ENCODE measurements at regions not wholly inside any gene's neighbourhood (a gene's known extent, or its start where the extent isn't known, plus 50 kb on each side); places are given as distances from the start of the nearest gene placed in this dataset.
"Not testable (repeated sequence)": the region's sequence is repeated elsewhere in the genome, so short reads cannot be mapped to it uniquely, and the experiment has no call there.

DNA sequence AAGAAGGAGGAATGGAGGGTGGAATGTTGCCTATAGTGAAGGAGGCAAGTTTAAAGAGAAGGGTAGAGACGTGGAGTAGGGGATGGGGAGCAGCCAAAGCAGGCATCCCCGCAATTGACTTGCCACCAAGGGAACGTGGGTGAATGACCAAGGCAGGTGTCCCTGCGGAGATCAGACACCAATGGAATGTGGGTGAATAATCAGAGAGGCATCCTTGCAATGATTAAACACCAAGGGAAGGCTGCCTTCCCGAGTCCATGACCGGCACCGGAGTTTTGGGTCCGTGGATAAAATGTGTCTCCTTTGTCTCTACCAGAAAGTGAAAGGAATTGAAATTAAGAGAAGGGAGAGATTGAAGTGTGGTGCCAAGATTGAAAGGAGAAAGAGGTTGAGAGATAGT lies 61.9 kb upstream of the APP start:
- H3K9ac ChIP-seq; H3K4me1 ChIP-seq (ENCODE audit: control insufficient read depth in 1 of 2, insufficient read depth in 2 of 2, low read depth in 1 of 2, low read length in 1 of 2); H3K27ac ChIP-seq (ENCODE audit: low read depth in 2 of 2, low read length in 1 of 2); H3K27me3 ChIP-seq (ENCODE audit: insufficient read depth); H3K9me3 ChIP-seq; DNase-seq; H3K4me2 ChIP-seq; CTCF ChIA-PET; H3K79me2 ChIP-seq (ENCODE audit: insufficient read depth); H4K20me1 ChIP-seq (ENCODE audit: insufficient read depth); H3F3A ChIP-seq (replicated peaks; ENCODE audit: insufficient read depth); H2AFZ ChIP-seq (ENCODE audit: low read depth); POLR2A ChIA-PET; H3K9me2 ChIP-seq; H3K4me3 ChIP-seq (ENCODE audit: low read depth in 2 of 2, low read length in 1 of 2); H3K36me3 ChIP-seq (replicated peaks in 1 of 2; ENCODE audit: control insufficient read depth in 1 of 2, insufficient read depth in 2 of 2, low read length in 1 of 2): not testable (repeated sequence)
- WGBS (ENCODE audit: low lambda C conversion rate), result 46% methylated on average over 8 of the region's 8 CpGs

DNA sequence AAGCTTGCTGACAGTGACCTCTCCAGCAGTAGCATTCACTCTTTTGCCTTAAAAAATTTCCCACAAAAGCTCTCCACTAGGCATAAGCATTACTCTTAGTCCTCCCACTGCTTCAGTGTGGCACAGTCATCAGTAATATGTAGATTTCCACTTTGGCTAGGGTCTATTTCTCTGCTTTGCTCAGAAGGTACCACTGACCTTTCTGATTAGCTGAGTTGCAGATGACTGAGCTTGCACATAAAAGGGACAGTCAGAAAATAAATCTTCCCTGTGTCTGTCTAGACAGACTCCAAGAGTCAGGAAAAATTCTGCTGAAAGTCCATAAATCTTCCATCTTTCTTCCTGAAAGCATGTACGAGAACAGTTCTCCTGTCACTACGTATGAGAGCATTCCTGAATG lies 56.6 kb upstream of the APP start:
- Histone ChIP-seq H3K27ac (ENCODE audit: low read depth in 2 of 2, low read length in 1 of 2) (no peak overlapping the region), H3K9me2 (no peaks in the 10 kb centered on the region), H3F3A (replicated peaks; ENCODE audit: insufficient read depth) (no peaks in the 10 kb centered on the region), H3K9ac (no peak overlapping the region), H3K4me1 (ENCODE audit: control insufficient read depth in 1 of 2, insufficient read depth in 2 of 2, low read depth in 1 of 2, low read length in 1 of 2) (no peaks in the 10 kb centered on the region), H2AFZ (ENCODE audit: low read depth) (no peak overlapping the region), H3K27me3 (ENCODE audit: insufficient read depth) (no peaks in the 10 kb centered on the region), H3K4me2 (no peak overlapping the region), H3K4me3 (ENCODE audit: low read depth in 2 of 2, low read length in 1 of 2) (no peak overlapping the region), H3K79me2 (ENCODE audit: insufficient read depth) (no peaks in the 10 kb centered on the region), H3K36me3 (replicated peaks in 1 of 2; ENCODE audit: control insufficient read depth in 1 of 2, insufficient read depth in 2 of 2, low read length in 1 of 2) (no peaks in the 10 kb centered on the region), H3K9me3 (no peaks in the 10 kb centered on the region), H4K20me1 (ENCODE audit: insufficient read depth) (no peaks in the 10 kb centered on the region)
- ChIA-PET CTCF (no interaction called here), POLR2A (no interaction called here)
- TF ChIP-seq NRF1 (IDR thresholded peaks at IDR 0.05; ENCODE audit: low read depth, low read length), result no peak
- no peak for TF ChIP-seq GABPA (IDR thresholded peaks at IDR 0.05; ENCODE audit: low read depth)
- TF ChIP-seq GATA2 (CRISPR knock-in tag; IDR thresholded peaks at IDR 0.05), result no peak
- TF ChIP-seq, protein P1, sequence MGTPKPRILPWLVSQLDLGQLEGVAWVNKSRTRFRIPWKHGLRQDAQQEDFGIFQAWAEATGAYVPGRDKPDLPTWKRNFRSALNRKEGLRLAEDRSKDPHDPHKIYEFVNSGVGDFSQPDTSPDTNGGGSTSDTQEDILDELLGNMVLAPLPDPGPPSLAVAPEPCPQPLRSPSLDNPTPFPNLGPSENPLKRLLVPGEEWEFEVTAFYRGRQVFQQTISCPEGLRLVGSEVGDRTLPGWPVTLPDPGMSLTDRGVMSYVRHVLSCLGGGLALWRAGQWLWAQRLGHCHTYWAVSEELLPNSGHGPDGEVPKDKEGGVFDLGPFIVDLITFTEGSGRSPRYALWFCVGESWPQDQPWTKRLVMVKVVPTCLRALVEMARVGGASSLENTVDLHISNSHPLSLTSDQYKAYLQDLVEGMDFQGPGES (IDR thresholded peaks at IDR 0.05; ENCODE audit: low read depth, low read length), result no peak
- TF ChIP-seq MXI1 (IDR thresholded peaks at IDR 0.05; ENCODE audit: low read depth, low read length), result no peak
- TF ChIP-seq RCOR1 (IDR thresholded peaks at IDR 0.05; ENCODE audit: low read length), result no peak
- TF ChIP-seq, protein P2, sequence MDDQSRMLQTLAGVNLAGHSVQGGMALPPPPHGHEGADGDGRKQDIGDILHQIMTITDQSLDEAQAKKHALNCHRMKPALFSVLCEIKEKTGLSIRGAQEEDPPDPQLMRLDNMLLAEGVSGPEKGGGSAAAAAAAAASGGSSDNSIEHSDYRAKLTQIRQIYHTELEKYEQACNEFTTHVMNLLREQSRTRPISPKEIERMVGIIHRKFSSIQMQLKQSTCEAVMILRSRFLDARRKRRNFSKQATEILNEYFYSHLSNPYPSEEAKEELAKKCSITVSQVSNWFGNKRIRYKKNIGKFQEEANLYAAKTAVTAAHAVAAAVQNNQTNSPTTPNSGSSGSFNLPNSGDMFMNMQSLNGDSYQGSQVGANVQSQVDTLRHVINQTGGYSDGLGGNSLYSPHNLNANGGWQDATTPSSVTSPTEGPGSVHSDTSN (IDR thresholded peaks at IDR 0.05), result no peak
- TF ChIP-seq SMC3 (IDR thresholded peaks at IDR 0.05; ENCODE audit: low read depth, low read length), result no peak
- no peak for TF ChIP-seq MEF2A (IDR thresholded peaks at IDR 0.05; ENCODE audit: borderline replicate concordance, low read depth)
- TF ChIP-seq SIN3A (IDR thresholded peaks at IDR 0.05; ENCODE audit: borderline replicate concordance, low read depth, low read length), result no peak
- no peak for TF ChIP-seq TCF12 (IDR thresholded peaks at IDR 0.05)
- TF ChIP-seq, protein P3, sequence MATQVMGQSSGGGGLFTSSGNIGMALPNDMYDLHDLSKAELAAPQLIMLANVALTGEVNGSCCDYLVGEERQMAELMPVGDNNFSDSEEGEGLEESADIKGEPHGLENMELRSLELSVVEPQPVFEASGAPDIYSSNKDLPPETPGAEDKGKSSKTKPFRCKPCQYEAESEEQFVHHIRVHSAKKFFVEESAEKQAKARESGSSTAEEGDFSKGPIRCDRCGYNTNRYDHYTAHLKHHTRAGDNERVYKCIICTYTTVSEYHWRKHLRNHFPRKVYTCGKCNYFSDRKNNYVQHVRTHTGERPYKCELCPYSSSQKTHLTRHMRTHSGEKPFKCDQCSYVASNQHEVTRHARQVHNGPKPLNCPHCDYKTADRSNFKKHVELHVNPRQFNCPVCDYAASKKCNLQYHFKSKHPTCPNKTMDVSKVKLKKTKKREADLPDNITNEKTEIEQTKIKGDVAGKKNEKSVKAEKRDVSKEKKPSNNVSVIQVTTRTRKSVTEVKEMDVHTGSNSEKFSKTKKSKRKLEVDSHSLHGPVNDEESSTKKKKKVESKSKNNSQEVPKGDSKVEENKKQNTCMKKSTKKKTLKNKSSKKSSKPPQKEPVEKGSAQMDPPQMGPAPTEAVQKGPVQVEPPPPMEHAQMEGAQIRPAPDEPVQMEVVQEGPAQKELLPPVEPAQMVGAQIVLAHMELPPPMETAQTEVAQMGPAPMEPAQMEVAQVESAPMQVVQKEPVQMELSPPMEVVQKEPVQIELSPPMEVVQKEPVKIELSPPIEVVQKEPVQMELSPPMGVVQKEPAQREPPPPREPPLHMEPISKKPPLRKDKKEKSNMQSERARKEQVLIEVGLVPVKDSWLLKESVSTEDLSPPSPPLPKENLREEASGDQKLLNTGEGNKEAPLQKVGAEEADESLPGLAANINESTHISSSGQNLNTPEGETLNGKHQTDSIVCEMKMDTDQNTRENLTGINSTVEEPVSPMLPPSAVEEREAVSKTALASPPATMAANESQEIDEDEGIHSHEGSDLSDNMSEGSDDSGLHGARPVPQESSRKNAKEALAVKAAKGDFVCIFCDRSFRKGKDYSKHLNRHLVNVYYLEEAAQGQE (IDR thresholded peaks at IDR 0.05; ENCODE audit: low read depth, low read length), result no peak
- no peak for TF ChIP-seq TAF1 (IDR thresholded peaks at IDR 0.05; ENCODE audit: borderline replicate concordance, low read depth, low read length)
- TF ChIP-seq POLR2AphosphoS5 (IDR thresholded peaks at IDR 0.05; ENCODE audit: low read depth, low read length), result no peak
- TF ChIP-seq FOXM1 (IDR thresholded peaks at IDR 0.05; ENCODE audit: low read depth), result no peak
- TF ChIP-seq EZH2phosphoT487 (IDR thresholded peaks at IDR 0.05; ENCODE audit: borderline replicate concordance, low read depth), result no peak
- TF ChIP-seq, protein P4, sequence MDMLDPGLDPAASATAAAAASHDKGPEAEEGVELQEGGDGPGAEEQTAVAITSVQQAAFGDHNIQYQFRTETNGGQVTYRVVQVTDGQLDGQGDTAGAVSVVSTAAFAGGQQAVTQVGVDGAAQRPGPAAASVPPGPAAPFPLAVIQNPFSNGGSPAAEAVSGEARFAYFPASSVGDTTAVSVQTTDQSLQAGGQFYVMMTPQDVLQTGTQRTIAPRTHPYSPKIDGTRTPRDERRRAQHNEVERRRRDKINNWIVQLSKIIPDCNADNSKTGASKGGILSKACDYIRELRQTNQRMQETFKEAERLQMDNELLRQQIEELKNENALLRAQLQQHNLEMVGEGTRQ (IDR thresholded peaks at IDR 0.05; ENCODE audit: borderline replicate concordance, low read depth, low read length), result no peak
- TF ChIP-seq RAD21 (IDR thresholded peaks at IDR 0.05; ENCODE audit: low read length), result no peak
- TF ChIP-seq, protein P5, sequence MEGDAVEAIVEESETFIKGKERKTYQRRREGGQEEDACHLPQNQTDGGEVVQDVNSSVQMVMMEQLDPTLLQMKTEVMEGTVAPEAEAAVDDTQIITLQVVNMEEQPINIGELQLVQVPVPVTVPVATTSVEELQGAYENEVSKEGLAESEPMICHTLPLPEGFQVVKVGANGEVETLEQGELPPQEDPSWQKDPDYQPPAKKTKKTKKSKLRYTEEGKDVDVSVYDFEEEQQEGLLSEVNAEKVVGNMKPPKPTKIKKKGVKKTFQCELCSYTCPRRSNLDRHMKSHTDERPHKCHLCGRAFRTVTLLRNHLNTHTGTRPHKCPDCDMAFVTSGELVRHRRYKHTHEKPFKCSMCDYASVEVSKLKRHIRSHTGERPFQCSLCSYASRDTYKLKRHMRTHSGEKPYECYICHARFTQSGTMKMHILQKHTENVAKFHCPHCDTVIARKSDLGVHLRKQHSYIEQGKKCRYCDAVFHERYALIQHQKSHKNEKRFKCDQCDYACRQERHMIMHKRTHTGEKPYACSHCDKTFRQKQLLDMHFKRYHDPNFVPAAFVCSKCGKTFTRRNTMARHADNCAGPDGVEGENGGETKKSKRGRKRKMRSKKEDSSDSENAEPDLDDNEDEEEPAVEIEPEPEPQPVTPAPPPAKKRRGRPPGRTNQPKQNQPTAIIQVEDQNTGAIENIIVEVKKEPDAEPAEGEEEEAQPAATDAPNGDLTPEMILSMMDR (IDR thresholded peaks at IDR 0.05), result no peak
- no peak for TF ChIP-seq NFIC (IDR thresholded peaks at IDR 0.05; ENCODE audit: borderline replicate concordance)
- DNase-seq, result no peak
- 52% methylated on average over 2 of the region's 2 CpGs for WGBS (ENCODE audit: low lambda C conversion rate)
